ENCODE measurements at regions not wholly inside any gene's neighbourhood (a gene's known extent, or its start where the extent isn't known, plus 50 kb on each side); places are given as distances from the start of the nearest gene placed in this dataset.
A peak's percentile ranks its signal among the peaks of the same experiment; 100 is the strongest.
"Not testable (repeated sequence)": the region's sequence is repeated elsewhere in the genome, so short reads cannot be mapped to it uniquely, and the experiment has no call there.

DNA sequence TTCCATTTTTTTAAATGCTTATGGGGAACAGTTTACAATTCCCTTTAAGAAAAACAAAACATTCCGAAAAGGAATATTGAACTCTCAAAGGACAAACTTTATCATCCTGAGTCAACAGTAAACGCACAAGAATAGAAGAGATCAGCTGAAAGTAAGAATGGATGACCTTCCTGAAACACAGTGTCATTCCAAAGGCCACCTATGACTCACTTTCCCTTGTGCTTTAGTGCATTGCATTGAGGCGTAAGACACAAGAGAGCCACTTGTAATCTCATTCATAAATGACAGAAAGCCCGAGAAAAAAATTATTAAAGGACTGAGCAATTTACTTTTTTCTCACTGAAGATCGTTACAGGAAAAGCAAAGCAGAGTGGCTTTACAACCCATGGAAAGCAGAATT, 1062.4 kb upstream of the DIAPH2 start:
- DNase-seq, result no peak

DNA sequence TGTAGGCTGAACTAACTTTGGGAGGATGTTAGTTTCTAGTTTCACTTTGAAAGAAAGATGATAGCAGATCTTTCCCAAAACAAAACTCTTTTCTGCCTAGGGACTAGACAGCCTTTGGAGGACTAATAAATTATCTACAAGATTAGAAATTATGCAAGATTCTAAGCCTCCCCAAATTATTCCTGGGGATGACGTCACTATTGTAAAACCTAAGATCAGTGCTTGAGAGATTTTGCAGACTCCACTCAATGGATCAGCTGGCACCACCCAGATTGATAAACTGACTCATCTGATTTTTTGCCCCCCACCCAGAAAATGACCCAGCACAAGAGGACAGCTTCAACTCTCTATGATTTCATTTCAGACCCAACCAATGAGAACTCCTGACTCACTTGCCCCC, 1057.9 kb upstream of the DIAPH2 start:
- no peak for DNase-seq

DNA sequence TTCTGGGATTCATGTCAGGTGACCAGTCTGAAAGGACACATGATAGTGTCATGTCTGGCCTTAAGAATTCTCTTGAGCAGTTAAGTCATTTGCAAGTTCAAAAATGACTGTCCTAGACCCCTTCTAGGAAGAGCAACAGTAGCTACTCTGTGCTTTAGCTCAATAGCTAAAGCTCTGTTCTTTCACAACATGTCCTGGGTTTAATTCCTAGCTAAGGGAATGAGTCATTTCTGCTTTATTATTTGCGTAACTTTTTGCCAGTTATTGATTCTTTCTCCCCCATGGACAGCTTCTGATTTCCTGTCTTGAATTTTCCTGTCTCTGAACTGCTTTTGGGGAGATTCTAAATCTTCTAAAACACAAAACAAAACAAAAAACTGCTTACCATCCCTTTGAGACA, 1055.8 kb upstream of the DIAPH2 start:
- DNase-seq, result no peak

DNA sequence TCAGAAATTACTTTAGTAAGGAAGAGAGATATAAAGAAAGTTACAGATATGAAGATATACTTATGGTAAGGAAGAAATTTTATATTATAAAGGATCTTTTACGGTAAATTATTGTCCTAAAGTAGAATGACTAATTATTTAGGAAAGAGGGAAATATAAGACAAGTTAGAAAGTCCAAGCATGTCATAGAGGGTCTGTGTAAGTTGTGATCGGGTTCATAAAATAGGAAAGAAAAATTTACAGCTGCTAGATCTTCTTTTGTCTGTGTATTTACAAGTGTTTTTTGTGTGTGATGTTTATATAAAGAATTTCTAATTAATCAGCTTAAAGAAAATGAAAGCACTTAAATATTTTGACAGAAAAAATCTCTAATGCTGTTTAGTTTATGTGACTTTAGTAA, 1054.9 kb upstream of the DIAPH2 start:
- DNase-seq, result no peak

DNA sequence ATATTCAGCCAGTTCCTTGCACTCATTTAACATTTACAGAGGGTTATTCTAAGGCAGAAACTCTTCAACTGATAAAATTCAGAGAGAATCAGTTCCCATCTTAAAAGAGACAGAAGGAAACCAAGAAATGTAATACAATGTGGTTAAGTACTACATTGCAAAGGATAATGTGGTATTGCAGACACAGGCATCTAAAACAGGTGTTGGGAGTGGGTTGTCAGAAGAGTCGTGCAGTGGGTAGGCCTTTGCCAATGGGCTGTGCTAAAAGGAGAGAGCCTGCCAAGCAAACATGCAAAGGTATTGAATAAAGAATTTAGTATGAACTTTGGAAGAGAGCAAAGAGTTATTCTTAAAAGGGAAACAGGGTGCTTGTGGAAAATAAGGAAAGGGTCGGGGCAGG, 1044.4 kb upstream of the DIAPH2 start:
- no peak for DNase-seq

- DNase-seq, result no peak
Measured at GRCh38 chrX:95645738-95646137, 1038.9 kb upstream of the DIAPH2 start.

GRCh38 chrX:95662200-95662599, 1022.4 kb upstream of the DIAPH2 start:
- DNase-seq, result no peak

DNA sequence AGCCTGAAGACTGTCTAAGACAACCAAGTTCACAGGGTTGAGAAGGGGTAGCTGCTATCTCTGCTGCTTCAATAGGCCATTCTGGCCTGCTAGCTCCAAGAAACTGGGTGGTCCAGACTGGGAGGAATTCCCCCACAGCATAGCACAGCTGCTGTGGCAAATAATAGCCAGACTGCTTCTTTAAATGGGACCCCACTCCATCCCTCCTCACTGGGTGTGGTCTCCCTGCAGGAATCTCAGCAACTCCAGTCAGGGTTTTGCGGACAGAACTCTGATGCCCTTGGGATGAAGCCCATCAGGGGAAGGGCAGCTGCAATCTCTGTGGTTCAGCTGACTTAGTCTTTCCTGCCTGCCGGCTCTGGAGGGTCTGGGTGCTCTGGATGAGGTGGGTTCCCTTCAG, 1018.6 kb upstream of the DIAPH2 start:
- no peak for DNase-seq

DNA sequence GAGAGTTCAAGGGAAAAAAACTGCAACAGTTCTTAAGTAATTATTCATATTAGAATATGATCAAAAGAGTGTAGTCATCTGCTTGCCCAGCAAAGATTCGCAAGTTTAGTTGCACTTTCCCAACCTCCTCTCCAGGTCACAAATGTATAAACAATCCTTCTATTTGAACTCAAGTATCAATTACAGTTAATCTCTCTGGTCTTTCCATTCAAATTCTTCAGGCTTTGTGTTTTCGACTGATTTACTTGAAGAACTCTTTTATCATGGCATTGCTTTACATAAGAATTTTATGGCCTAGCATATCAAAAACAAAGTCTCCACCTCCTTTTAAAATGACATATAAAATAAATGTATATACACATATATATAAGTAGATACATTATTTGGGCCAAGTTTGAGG, 1009.6 kb upstream of the DIAPH2 start:
- DNase-seq, result no peak

- no peak for DNase-seq
Measured at GRCh38 chrX:95675794-95676193, 1008.8 kb upstream of the DIAPH2 start.

GRCh38 chrX:95678679-95679078, 1006.0 kb upstream of the DIAPH2 start:
- no peak for DNase-seq

DNA sequence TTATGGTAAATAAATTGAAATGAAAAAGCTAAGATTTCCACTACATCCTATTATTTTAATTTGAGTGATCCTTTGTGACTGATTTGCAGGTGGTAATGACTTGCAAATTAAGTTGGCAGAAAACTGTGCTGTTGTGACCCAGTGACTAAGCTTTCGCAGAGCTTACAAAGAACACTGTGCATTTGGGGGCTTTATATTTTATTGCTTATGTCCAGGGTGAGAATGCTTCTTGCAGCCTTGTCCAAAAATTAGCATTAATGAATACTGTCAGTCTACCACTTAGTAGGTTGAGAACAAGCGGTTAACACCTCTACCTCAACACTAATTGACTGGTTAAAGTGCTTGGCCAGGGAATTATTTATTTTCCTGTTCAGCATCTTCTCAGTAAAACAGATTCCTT, 991.3 kb upstream of the DIAPH2 start:
- DNase-seq, result no peak

- DNase-seq, result no peak
Measured at GRCh38 chrX:95703696-95704095, 980.9 kb upstream of the DIAPH2 start.

- DNase-seq, result no peak
Measured at GRCh38 chrX:95716841-95717240, 967.8 kb upstream of the DIAPH2 start.

- DNase-seq, result no peak
Measured at GRCh38 chrX:95718746-95719145, 965.9 kb upstream of the DIAPH2 start.

- no peak for DNase-seq
Measured at GRCh38 chrX:95721011-95721410, 963.6 kb upstream of the DIAPH2 start.

DNA sequence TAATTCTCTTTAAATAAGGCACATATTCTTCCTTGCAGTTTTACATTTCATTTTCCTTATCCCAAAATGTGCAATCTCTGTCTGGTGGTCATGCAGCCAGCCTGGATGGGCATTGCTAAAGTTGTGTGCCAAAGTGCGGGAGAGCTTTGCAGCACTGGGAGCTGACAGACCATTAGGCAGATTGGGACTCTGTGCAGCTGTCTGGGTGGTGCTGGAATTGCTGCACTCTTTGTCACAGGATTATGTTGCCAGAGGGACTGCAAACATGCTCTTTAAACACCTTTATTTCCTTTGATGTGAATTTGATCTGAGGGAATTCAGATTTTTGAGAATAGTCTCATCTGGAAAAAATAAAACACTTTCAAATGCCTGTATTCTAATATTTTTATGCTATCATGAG, 956.2 kb upstream of the DIAPH2 start:
- no peak for DNase-seq

GRCh38 chrX:95729401-95729800, 955.2 kb upstream of the DIAPH2 start:
- DNase-seq, result no peak

- DNase-seq, result no peak
Measured at GRCh38 chrX:95733426-95733825, 951.2 kb upstream of the DIAPH2 start.

DNA sequence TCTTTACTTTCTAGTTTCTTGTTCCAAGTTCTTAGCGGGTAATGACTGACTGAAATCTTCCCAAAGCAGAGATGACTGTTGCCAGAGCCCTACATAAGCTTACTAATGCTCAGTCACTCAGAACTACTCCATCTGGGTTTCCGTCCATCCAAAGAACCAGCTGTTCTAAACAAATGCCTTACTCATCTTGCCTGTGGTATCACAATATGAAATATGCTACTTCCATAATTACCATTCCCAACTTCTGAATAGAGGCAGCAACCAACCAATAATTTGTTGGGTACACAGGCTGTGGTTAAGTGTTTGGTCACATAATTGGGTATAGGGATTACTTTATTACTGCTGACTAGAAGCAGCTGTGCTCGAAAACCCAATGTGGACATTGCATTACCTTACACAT, 930.2 kb upstream of the DIAPH2 start:
- DNase-seq, result no peak

- DNase-seq, result no peak
Measured at GRCh38 chrX:95760356-95760755, 924.3 kb upstream of the DIAPH2 start.

GRCh38 chrX:95762716-95763115, 921.9 kb upstream of the DIAPH2 start:
- no peak for DNase-seq

DNA sequence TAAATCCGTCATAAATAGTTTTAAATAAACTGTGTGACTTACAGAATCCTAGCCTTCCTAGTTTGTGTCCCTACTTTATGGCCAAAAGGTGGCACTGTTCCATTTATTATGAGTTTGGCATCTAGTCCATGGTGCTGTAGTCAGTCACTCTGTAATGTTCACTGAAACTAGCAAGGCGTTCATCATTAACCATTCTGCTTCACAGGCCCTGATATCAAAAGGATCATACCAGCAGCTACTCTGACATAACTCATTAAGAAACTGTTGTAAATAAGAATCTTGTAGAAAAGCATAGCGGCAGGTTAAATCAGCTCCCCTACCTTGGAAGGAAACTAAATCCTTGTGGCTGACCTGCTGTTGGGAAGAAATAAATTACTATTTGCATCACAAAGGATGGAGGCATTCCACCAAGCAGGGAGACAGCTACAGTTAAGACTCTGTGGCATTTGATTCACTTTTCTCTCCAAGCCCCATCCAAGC, 919.6 kb upstream of the DIAPH2 start:
- peak; percentile 3 for DNase-seq

- DNase-seq, result not testable (repeated sequence)
Measured at GRCh38 chrX:95771198-95771597, 913.4 kb upstream of the DIAPH2 start.

DNA sequence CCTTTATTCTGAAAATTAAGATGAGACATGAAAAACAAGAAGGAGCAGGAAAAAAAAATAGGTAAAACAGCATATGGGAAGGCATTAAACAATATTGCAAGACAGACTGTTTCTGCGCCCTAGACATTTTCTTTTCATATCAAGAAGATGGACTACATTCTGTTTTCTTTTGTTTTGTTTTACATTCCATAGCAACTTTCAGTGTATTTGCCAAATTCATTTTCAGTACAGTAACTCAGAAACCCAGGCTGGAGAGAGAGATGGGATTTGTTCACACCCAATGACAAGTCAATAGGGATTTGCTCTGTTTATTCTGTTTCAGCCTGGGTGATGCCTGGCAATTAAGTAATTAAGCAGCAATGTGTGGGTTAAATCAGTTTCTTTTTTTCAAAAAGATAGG, 892.8 kb upstream of the DIAPH2 start:
- no peak for DNase-seq

DNA sequence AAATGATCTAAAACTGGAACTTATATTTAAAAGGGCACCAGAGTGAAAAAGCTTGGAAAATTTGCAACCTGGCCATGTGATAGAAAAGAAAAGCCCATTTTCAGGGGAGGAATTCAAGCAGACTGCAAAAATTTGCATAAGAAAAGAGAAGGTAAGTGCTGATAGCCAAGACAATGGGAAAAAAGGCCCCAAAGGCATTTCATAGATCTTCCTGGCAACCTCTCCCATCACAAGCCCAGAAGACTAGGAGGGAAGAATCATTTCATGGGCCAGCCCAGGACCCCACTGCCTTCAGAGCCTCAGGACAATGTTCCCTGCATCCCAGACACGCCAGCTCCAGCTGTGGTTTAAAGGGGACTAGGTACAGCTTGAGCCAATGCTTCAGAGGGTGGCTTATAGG, 887.3 kb upstream of the DIAPH2 start:
- DNase-seq, result no peak

Data from NCI-H510A (cell line).